ENCODE measurements at regions not wholly inside any gene's neighbourhood (a gene's known extent, or its start where the extent isn't known, plus 50 kb on each side); places are given as distances from the start of the nearest gene placed in this dataset.
A peak's percentile ranks its signal among the peaks of the same experiment; 100 is the strongest.

GRCh38 chr3:124178531-124178930, 186.6 kb upstream of the ROPN1 start:
- no peak for DNase-seq (ENCODE audit: low spot score)

- no peak for DNase-seq (ENCODE audit: low spot score)
Measured at GRCh38 chr3:124200407-124200806, 208.5 kb upstream of the ROPN1 start.

GRCh38 chr3:124201226-124201625, 209.3 kb upstream of the ROPN1 start:
- peak; percentile 22 for DNase-seq (ENCODE audit: low spot score)

GRCh38 chr3:124201786-124202185, 209.9 kb upstream of the ROPN1 start:
- DNase-seq (ENCODE audit: low spot score), result no peak

- peak; percentile 47 for DNase-seq (ENCODE audit: low spot score)
Measured at GRCh38 chr3:124202754-124203153, 210.8 kb upstream of the ROPN1 start.

GRCh38 chr3:124203292-124203691, 211.4 kb upstream of the ROPN1 start:
- DNase-seq (ENCODE audit: low spot score), result no peak

GRCh38 chr3:124206225-124207055, 214.5 kb upstream of the ROPN1 start:
- no peak for DNase-seq (ENCODE audit: low spot score)

- no peak for DNase-seq (ENCODE audit: low spot score)
Measured at GRCh38 chr3:124207077-124207476, 215.2 kb upstream of the ROPN1 start.

- DNase-seq (ENCODE audit: low spot score), result no peak
Measured at GRCh38 chr3:124207873-124208485, 216.1 kb upstream of the ROPN1 start.

GRCh38 chr3:124209426-124209825, 217.5 kb upstream of the ROPN1 start:
- DNase-seq (ENCODE audit: low spot score), result no peak

- DNase-seq (ENCODE audit: low spot score), result no peak
Measured at GRCh38 chr3:124210899-124211298, 219.0 kb upstream of the ROPN1 start.

GRCh38 chr3:124213641-124214040, 221.7 kb upstream of the ROPN1 start:
- no peak for DNase-seq (ENCODE audit: low spot score)

- DNase-seq (ENCODE audit: low spot score), result no peak
Measured at GRCh38 chr3:124217542-124217941, 225.6 kb upstream of the ROPN1 start.

- DNase-seq (ENCODE audit: low spot score), result no peak
Measured at GRCh38 chr3:124221422-124221821, 229.5 kb upstream of the ROPN1 start.

- DNase-seq (ENCODE audit: low spot score), result no peak
Measured at GRCh38 chr3:124223853-124224252, 231.9 kb upstream of the ROPN1 start.

- DNase-seq (ENCODE audit: low spot score), result no peak
Measured at GRCh38 chr3:124227150-124227630, 235.3 kb upstream of the ROPN1 start.

GRCh38 chr3:124229420-124229819, 237.5 kb upstream of the ROPN1 start:
- DNase-seq (ENCODE audit: low spot score), result no peak

GRCh38 chr3:124229836-124230235, 237.9 kb upstream of the ROPN1 start:
- no peak for DNase-seq (ENCODE audit: low spot score)

GRCh38 chr3:124230432-124230831, 238.5 kb upstream of the ROPN1 start:
- DNase-seq (ENCODE audit: low spot score), result no peak

GRCh38 chr3:124230998-124231397, 239.1 kb upstream of the ROPN1 start:
- DNase-seq (ENCODE audit: low spot score), result peak; percentile 35

GRCh38 chr3:124234852-124235252, 242.9 kb upstream of the ROPN1 start:
- no peak for DNase-seq (ENCODE audit: low spot score)

GRCh38 chr3:124235446-124235845, 243.5 kb upstream of the ROPN1 start:
- no peak for DNase-seq (ENCODE audit: low spot score)

- DNase-seq (ENCODE audit: low spot score), result no peak
Measured at GRCh38 chr3:124243177-124243859, 251.4 kb upstream of the ROPN1 start.
